ENCODE measurements at regions not wholly inside any gene's neighbourhood (a gene's known extent, or its start where the extent isn't known, plus 50 kb on each side); places are given as distances from the start of the nearest gene placed in this dataset.

- Histone ChIP-seq H3K27ac (ENCODE audit: low read depth, low read length) (no peak overlapping the region), H3K4me3 (ENCODE audit: low read depth in 1 of 2, low read length in 2 of 2) (no peak overlapping the region), H3K9ac (ENCODE audit: low read depth in 1 of 2, low read length in 2 of 2) (no peak overlapping the region), H3K4me1 (ENCODE audit: control insufficient read depth in 1 of 2, insufficient read depth in 2 of 2, low read length in 2 of 2) (no peaks in the 10 kb centered on the region), H3K27me3 (ENCODE audit: control insufficient read depth in 1 of 2, insufficient read depth in 2 of 2, low read length in 2 of 2) (no peaks in the 10 kb centered on the region), H3K9me3 (ENCODE audit: control insufficient read depth in 1 of 2, low read length in 2 of 2) (peaks cover 0 to 2% of the 10 kb centered on the region in 2 donors), H3K36me3 (ENCODE audit: control insufficient read depth in 1 of 2, insufficient read depth in 2 of 2, low read length in 2 of 2) (no peaks in the 10 kb centered on the region)
Measured at GRCh38 chr12:89907659-89908058, 199.0 kb upstream of the ATP2B1 start.

- Histone ChIP-seq H3K27me3 (ENCODE audit: control insufficient read depth in 1 of 2, insufficient read depth in 2 of 2, low read length in 2 of 2) (no peaks in the 10 kb centered on the region), H3K9me3 (ENCODE audit: control insufficient read depth in 1 of 2, low read length in 2 of 2) (no peaks in the 10 kb centered on the region), H3K9ac (ENCODE audit: low read depth in 1 of 2, low read length in 2 of 2) (no peak overlapping the region), H3K4me1 (ENCODE audit: control insufficient read depth in 1 of 2, insufficient read depth in 2 of 2, low read length in 2 of 2) (no peaks in the 10 kb centered on the region), H3K27ac (ENCODE audit: low read depth, low read length) (no peak overlapping the region), H3K4me3 (ENCODE audit: low read depth in 1 of 2, low read length in 2 of 2) (no peak overlapping the region), H3K36me3 (ENCODE audit: control insufficient read depth in 1 of 2, insufficient read depth in 2 of 2, low read length in 2 of 2) (no peaks in the 10 kb centered on the region)
Measured at GRCh38 chr12:89906824-89907223, 198.2 kb upstream of the ATP2B1 start.

GRCh38 chr12:89906178-89906577 is 197.5 kb upstream of the ATP2B1 start:
- Histone ChIP-seq H3K27ac (ENCODE audit: low read depth, low read length) (no peak overlapping the region), H3K27me3 (ENCODE audit: control insufficient read depth in 1 of 2, insufficient read depth in 2 of 2, low read length in 2 of 2) (no peaks in the 10 kb centered on the region), H3K36me3 (ENCODE audit: control insufficient read depth in 1 of 2, insufficient read depth in 2 of 2, low read length in 2 of 2) (no peaks in the 10 kb centered on the region), H3K4me3 (ENCODE audit: low read depth in 1 of 2, low read length in 2 of 2) (no peak overlapping the region), H3K4me1 (ENCODE audit: control insufficient read depth in 1 of 2, insufficient read depth in 2 of 2, low read length in 2 of 2) (no peaks in the 10 kb centered on the region), H3K9ac (ENCODE audit: low read depth in 1 of 2, low read length in 2 of 2) (no peak overlapping the region), H3K9me3 (ENCODE audit: control insufficient read depth in 1 of 2, low read length in 2 of 2) (no peaks in the 10 kb centered on the region)

GRCh38 chr12:89901906-89902642 is 193.4 kb upstream of the ATP2B1 start:
- no peak overlapping the region for H3K9ac ChIP-seq (ENCODE audit: low read depth in 1 of 2, low read length in 2 of 2)
- no peak overlapping the region for H3K4me3 ChIP-seq (ENCODE audit: low read depth in 1 of 2, low read length in 2 of 2)
- no peak overlapping the region for H3K27ac ChIP-seq (ENCODE audit: low read depth, low read length)
- H3K36me3 ChIP-seq (ENCODE audit: control insufficient read depth in 1 of 2, insufficient read depth in 2 of 2, low read length in 2 of 2) = no peaks in the 10 kb centered on the region
- H3K27me3 ChIP-seq (ENCODE audit: control insufficient read depth in 1 of 2, insufficient read depth in 2 of 2, low read length in 2 of 2) = no peaks in the 10 kb centered on the region
- no peaks in the 10 kb centered on the region for H3K4me1 ChIP-seq (ENCODE audit: control insufficient read depth in 1 of 2, insufficient read depth in 2 of 2, low read length in 2 of 2)
- H3K9me3 ChIP-seq (ENCODE audit: control insufficient read depth in 1 of 2, low read length in 2 of 2) = no peaks in the 10 kb centered on the region

GRCh38 chr12:89901319-89901718 is 192.7 kb upstream of the ATP2B1 start:
- Histone ChIP-seq H3K36me3 (ENCODE audit: control insufficient read depth in 1 of 2, insufficient read depth in 2 of 2, low read length in 2 of 2) (no peaks in the 10 kb centered on the region), H3K4me1 (ENCODE audit: control insufficient read depth in 1 of 2, insufficient read depth in 2 of 2, low read length in 2 of 2) (no peaks in the 10 kb centered on the region), H3K27ac (ENCODE audit: low read depth, low read length) (no peak overlapping the region), H3K27me3 (ENCODE audit: control insufficient read depth in 1 of 2, insufficient read depth in 2 of 2, low read length in 2 of 2) (no peaks in the 10 kb centered on the region), H3K9ac (ENCODE audit: low read depth in 1 of 2, low read length in 2 of 2) (no peak overlapping the region), H3K4me3 (ENCODE audit: low read depth in 1 of 2, low read length in 2 of 2) (no peak overlapping the region), H3K9me3 (ENCODE audit: control insufficient read depth in 1 of 2, low read length in 2 of 2) (no peaks in the 10 kb centered on the region)

GRCh38 chr12:89899651-89900050 is 191.0 kb upstream of the ATP2B1 start:
- no peak overlapping the region for H3K27ac ChIP-seq (ENCODE audit: low read depth, low read length)
- H3K9ac ChIP-seq (ENCODE audit: low read depth in 1 of 2, low read length in 2 of 2) = no peak overlapping the region
- H3K27me3 ChIP-seq (ENCODE audit: control insufficient read depth in 1 of 2, insufficient read depth in 2 of 2, low read length in 2 of 2) = no peaks in the 10 kb centered on the region
- no peaks in the 10 kb centered on the region for H3K4me1 ChIP-seq (ENCODE audit: control insufficient read depth in 1 of 2, insufficient read depth in 2 of 2, low read length in 2 of 2)
- H3K36me3 ChIP-seq (ENCODE audit: control insufficient read depth in 1 of 2, insufficient read depth in 2 of 2, low read length in 2 of 2) = no peaks in the 10 kb centered on the region
- H3K4me3 ChIP-seq (ENCODE audit: low read depth in 1 of 2, low read length in 2 of 2) = no peak overlapping the region
- no peaks in the 10 kb centered on the region for H3K9me3 ChIP-seq (ENCODE audit: control insufficient read depth in 1 of 2, low read length in 2 of 2)

GRCh38 chr12:89895591-89895990 is 187.0 kb upstream of the ATP2B1 start:
- no peaks in the 10 kb centered on the region for H3K4me1 ChIP-seq (ENCODE audit: control insufficient read depth in 1 of 2, insufficient read depth in 2 of 2, low read length in 2 of 2)

GRCh38 chr12:89895101-89895500 is 186.5 kb upstream of the ATP2B1 start:
- Histone ChIP-seq H3K27me3 (ENCODE audit: control insufficient read depth in 1 of 2, insufficient read depth in 2 of 2, low read length in 2 of 2) (no peaks in the 10 kb centered on the region), H3K4me3 (ENCODE audit: low read depth in 1 of 2, low read length in 2 of 2) (no peak overlapping the region), H3K4me1 (ENCODE audit: control insufficient read depth in 1 of 2, insufficient read depth in 2 of 2, low read length in 2 of 2) (no peaks in the 10 kb centered on the region), H3K27ac (ENCODE audit: low read depth, low read length) (no peak overlapping the region), H3K9ac (ENCODE audit: low read depth in 1 of 2, low read length in 2 of 2) (no peak overlapping the region), H3K36me3 (ENCODE audit: control insufficient read depth in 1 of 2, insufficient read depth in 2 of 2, low read length in 2 of 2) (no peaks in the 10 kb centered on the region), H3K9me3 (ENCODE audit: control insufficient read depth in 1 of 2, low read length in 2 of 2) (no peaks in the 10 kb centered on the region)

More at GRCh38 chr12:89895591-89895990, 187.0 kb upstream of the ATP2B1 start:
- no peaks in the 10 kb centered on the region for H3K9me3 ChIP-seq (ENCODE audit: control insufficient read depth in 1 of 2, low read length in 2 of 2)
- no peak overlapping the region for H3K27ac ChIP-seq (ENCODE audit: low read depth, low read length)
- H3K27me3 ChIP-seq (ENCODE audit: control insufficient read depth in 1 of 2, insufficient read depth in 2 of 2, low read length in 2 of 2) = no peaks in the 10 kb centered on the region
- H3K36me3 ChIP-seq (ENCODE audit: control insufficient read depth in 1 of 2, insufficient read depth in 2 of 2, low read length in 2 of 2) = no peaks in the 10 kb centered on the region
- H3K4me3 ChIP-seq (ENCODE audit: low read depth in 1 of 2, low read length in 2 of 2) = no peak overlapping the region
- H3K9ac ChIP-seq (ENCODE audit: low read depth in 1 of 2, low read length in 2 of 2) = no peak overlapping the region

GRCh38 chr12:89893972-89894706 is 185.5 kb upstream of the ATP2B1 start:
- Histone ChIP-seq H3K9ac (ENCODE audit: low read depth in 1 of 2, low read length in 2 of 2) (no peak overlapping the region), H3K4me1 (ENCODE audit: control insufficient read depth in 1 of 2, insufficient read depth in 2 of 2, low read length in 2 of 2) (no peaks in the 10 kb centered on the region), H3K27ac (ENCODE audit: low read depth, low read length) (no peak overlapping the region), H3K36me3 (ENCODE audit: control insufficient read depth in 1 of 2, insufficient read depth in 2 of 2, low read length in 2 of 2) (no peaks in the 10 kb centered on the region), H3K9me3 (ENCODE audit: control insufficient read depth in 1 of 2, low read length in 2 of 2) (no peaks in the 10 kb centered on the region), H3K27me3 (ENCODE audit: control insufficient read depth in 1 of 2, insufficient read depth in 2 of 2, low read length in 2 of 2) (no peaks in the 10 kb centered on the region), H3K4me3 (ENCODE audit: low read depth in 1 of 2, low read length in 2 of 2) (no peak overlapping the region)

- Histone ChIP-seq H3K9ac (ENCODE audit: low read depth in 1 of 2, low read length in 2 of 2) (no peak overlapping the region), H3K27ac (ENCODE audit: low read depth, low read length) (no peak overlapping the region), H3K9me3 (ENCODE audit: control insufficient read depth in 1 of 2, low read length in 2 of 2) (no peaks in the 10 kb centered on the region), H3K4me3 (ENCODE audit: low read depth in 1 of 2, low read length in 2 of 2) (no peak overlapping the region), H3K4me1 (ENCODE audit: control insufficient read depth in 1 of 2, insufficient read depth in 2 of 2, low read length in 2 of 2) (no peaks in the 10 kb centered on the region), H3K36me3 (ENCODE audit: control insufficient read depth in 1 of 2, insufficient read depth in 2 of 2, low read length in 2 of 2) (no peaks in the 10 kb centered on the region), H3K27me3 (ENCODE audit: control insufficient read depth in 1 of 2, insufficient read depth in 2 of 2, low read length in 2 of 2) (no peaks in the 10 kb centered on the region)
Measured at GRCh38 chr12:89892436-89892835, 183.8 kb upstream of the ATP2B1 start.

Measured in duodenal mucosa (tissue), 2 donors.